ENCODE measurements at regions not wholly inside any gene's neighbourhood (a gene's known extent, or its start where the extent isn't known, plus 50 kb on each side); places are given as distances from the start of the nearest gene placed in this dataset.

GRCh38 chr4:157977086-157977485 lies 195.7 kb downstream of the GASK1B start:
- TF ChIP-seq CTCF (conservative IDR thresholded peaks at IDR 0.05) (no peak), ZFX (IDR thresholded peaks at IDR 0.05) (no peak)

Data from C4-2B (cell line).